NCI-H2227 treated with DMSO at 0.1 percent for 48 hours (cell line): ENCODE measurements at regions not wholly inside any gene's neighbourhood (a gene's known extent, or its start where the extent isn't known, plus 50 kb on each side); places are given as distances from the start of the nearest gene placed in this dataset.
"Not testable (repeated sequence)": the region's sequence is repeated elsewhere in the genome, so short reads cannot be mapped to it uniquely, and the experiment has no call there.

Experiments
- DNase-seq: peaks from one replicate; lab custom pipeline; 2025; lab: John Stamatoyannopoulos, UW

DNA sequence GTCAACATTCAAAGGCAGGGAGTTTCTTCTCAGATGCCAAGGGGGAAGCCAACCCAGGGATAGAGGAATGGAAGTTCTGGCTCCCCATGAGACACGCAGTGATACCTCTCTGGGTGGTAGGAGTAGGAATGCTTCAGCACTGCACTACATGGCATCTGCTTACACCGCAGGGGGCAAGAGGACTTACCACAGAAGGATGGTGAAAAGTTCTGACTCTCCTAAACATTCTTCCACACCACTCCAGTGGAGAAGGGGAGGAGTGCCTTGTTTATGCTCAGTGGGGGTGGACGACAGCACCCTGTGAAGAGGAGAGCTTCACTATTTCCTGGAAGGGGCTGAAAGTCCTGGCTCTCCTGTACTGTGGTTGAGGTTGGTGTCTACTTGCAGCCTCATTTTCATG lies 1011.3 kb upstream of the WWC1 start:
- no peak for DNase-seq

DNA sequence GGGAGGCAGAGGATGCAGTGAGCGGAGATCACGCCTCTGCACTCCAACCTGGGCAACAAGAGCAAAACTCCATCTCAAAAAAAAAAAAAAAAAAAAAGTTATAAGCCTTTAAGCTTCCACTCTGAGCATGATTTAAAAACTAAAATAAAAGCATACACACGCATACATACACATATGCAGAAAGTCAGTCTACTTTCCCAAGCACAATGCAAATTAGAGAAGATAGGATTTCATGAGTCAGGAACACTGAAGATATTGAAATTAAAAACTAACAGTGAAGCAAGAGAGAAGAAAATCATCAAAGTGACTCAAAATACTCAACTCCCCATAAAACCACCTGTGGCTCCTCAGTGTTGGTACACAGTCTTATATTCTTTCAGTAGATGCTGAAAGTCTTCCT lies 1009.5 kb upstream of the WWC1 start:
- DNase-seq = no peak

DNA sequence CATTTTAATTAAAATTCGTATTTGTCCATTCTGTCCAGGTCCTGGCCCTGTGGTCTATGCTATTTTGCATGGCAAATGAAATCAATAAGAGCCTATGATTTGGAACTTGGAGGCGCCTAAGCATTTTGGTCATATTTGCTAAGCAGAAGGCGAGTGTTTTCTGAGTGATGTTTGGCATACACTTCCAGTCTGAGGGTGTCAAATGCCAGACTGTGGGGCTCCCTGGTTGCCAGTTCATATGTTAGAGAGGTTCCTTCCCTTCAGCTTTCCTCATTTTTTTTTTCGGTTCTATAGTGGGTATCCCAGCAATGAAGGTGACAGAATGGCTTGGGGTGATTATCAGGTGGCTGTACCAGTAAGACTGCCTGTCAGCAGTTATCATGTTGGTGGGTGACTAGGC lies 1007.8 kb upstream of the WWC1 start:
- DNase-seq = no peak

DNA sequence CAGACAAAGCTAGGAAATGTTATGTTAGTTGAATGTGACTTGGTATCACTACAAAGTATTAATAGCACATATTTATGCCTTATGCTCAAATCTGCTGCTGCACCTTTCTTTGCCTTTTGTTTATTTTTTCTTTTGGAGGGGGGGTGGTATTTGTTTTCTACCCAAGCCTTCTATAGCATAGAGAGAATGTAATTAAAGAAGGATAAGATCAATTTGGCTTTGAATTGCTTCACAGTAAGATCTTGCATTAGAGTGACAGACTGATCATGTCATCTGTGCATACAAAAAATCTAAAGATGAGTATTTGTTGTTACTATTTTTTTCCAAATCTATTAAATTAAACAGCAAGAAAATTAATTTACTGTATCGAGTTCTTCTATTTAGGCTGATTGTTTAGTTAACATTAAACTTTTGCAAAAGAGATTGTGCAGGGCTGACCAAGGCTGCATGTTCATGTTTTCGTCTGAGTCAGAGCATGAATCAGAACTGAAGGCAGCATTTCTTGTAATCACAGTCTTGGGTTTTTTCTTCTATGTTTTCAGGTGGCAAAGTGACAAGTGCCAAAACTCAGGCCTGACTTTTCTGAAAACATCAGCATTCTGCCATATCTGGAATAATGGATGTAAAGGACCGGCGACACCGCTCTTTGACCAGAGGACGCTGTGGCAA lies 1007.1 kb upstream of the WWC1 start:
- DNase-seq = no peak

- no peak for DNase-seq
These were observed 1005.9 kb upstream of the WWC1 start for GRCh38 chr5:167285591-167285990.

GRCh38 chr5:167286891-167287290 lies 1004.6 kb upstream of the WWC1 start:
- DNase-seq = no peak

DNA sequence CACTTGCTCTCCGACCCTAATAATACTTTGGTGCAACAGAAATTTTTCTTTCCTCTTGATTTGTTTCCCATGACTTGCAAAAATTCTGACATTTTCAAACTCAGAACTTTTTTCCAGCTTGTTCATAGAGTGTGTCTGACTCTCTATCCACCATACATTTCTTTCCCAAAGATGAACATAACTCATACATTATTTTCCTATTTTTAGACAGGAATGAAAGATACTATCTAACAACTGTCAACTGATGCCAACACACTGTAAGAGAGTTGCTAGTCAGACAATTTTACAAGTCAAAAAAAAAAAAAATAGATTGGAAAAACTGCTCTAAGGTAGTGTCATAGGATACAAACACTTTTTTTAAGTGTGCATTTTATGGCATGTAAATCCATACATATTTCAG lies 1001.0 kb upstream of the WWC1 start:
- no peak for DNase-seq

GRCh38 chr5:167294882-167295680 lies 996.4 kb upstream of the WWC1 start:
- no peak for DNase-seq

- no peak for DNase-seq
These were observed 995.8 kb upstream of the WWC1 start for GRCh38 chr5:167295681-167296005.

- no peak for DNase-seq
These were observed 995.4 kb upstream of the WWC1 start for GRCh38 chr5:167296066-167296465.

DNA sequence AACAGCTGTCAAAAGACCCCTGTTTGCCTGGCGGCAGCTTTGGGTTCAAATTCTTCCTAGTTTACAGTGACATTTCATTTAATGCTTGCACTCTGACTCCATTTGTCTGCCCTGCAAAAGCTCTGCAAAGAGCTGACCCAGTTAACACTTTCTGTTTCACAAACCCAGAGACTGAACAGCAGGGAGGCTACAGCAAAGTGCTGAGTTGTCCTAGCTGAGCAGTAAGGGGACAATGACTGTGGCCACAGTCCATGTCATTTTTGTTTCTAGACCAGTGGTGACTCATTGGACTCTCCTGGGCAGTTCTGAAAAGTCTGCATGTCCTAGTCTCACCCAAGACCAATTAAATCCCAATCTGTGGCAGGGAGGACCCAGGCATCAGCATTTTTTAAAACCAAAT lies 994.8 kb upstream of the WWC1 start:
- DNase-seq = no peak

DNA sequence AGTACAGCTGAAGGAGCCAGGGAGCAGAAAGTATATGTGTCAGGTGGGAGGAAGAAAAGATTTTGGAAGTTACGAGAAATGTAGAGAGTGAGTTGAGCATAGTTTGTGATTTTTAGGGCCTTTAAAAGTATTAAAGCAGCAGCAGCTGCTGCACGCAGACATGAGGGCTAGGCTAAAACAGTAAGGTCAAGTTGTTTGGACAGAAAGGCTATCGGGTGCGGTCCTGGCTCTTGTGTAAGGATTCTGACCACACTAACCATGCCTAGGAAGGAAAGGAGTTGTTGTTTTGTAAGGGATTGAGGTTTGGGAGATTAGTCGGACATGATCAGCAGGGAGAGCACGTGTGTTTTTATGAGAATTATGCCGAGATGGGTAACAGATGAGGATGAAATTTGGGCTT lies 991.6 kb upstream of the WWC1 start:
- not testable (repeated sequence) for DNase-seq

GRCh38 chr5:167303582-167303981 lies 987.9 kb upstream of the WWC1 start:
- DNase-seq = no peak

DNA sequence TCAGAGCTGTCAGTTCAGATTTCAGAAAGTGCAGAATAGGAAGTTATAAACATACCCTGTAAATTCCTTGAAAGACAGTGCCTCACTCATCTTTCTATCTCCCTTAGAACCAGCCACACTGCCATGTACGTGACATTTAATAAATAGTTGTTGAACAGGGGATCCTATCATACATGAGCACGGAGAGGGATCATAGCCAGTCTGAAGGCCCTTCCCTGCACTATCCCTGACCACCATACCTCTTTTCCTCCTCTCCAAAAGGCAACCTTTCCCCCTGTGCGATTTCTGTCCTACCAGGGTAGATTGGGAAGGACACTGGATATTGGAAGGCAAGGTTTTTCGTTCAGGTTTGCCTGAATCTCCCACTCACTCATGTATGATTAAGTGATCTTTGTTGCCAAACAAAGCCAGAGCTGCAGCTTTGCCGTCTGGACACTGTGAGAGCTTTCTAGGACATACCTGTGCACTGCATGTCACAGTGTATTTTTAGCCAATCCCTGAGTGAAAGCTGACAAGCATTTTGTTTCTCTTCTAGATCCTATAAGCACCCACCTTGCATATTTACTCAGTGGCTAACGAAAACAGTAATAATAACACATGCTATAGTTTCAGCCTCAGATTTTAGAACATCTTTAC lies 986.5 kb upstream of the WWC1 start:
- DNase-seq = no peak

DNA sequence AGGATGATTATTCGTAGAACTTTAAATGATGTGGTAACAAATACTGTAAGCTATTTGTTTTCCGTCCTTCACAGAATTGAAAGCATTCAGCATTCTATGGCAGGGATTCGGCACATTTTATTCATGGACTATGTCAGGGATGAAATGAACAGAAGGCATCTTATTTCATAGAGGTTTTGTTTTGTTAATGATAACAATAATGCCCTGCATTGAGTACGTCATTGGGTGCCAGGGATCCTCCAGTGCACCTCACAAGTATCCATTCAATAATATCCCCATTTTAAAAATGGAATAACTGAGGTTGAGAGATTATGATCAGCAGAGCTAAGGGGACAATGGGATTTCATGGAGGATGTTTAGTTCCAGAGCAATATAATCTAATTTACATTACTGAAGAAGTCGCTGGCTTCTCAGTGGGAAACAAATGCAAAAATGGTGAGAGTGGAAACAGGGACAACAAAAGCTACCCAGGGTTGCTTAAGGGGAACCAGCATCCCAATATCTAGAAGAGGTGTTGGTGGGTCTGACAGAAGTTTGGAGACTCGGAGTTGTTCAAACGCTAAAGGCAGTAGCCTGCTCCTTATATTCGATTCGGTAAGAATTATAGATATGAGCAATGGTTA lies 985.7 kb upstream of the WWC1 start:
- no peak for DNase-seq

DNA sequence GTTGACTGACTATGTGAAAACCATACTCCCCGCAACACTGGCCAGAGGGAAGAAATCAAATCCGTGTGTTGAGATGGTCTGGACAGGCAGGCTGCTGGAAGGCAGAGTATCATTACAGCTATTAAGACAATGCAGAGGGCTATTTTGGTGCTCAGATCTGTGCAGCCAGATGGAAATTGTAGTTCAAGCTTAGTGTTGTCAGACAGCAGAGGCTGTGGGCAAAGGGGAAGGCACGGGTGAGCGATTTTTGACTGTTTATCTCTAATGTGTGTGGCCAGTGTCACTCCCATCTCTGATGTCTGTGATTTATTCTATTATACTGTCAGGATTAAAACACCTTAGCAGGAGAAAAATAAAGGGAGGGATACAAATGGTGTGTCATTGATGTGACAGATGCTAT lies 984.4 kb upstream of the WWC1 start:
- DNase-seq = no peak

DNA sequence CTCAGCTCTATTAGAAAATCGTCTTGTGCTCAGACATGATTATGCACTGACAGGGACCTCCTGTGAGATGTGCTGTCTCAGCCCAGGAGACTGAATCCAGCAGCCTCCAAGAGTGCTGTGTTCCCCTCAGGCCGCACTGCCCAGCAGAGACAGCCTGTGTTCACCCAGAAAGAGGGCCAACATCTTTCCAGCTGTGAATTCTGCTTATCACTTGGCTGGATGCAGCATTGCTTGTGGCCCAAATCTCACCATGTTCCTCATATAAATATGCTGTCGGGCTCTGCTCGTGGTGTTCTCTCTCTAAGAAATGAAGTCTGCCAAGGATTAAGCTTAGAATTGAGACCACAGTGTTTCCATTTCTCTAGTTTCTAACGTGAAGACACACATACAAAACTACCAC lies 983.0 kb upstream of the WWC1 start:
- no peak for DNase-seq

GRCh38 chr5:167309941-167310517 lies 981.4 kb upstream of the WWC1 start:
- DNase-seq = no peak

DNA sequence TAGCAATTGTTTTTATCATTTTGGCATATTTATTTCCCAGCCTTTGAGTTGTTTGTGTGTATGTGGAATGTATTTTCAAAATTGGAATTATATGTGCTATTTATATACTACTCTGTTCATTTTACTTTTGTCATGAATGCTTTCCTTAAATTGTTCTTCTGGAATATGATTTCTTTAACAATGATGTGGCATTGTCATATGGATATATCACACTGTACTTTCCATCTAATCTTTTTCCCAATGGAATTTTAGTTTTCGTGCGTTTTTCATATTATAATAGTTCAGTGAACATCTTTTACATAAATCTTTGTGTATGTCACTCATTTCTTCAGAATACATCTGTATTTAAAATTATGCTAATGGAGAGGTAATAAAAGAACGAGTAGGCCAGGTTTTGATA lies 980.1 kb upstream of the WWC1 start:
- DNase-seq = no peak

GRCh38 chr5:167312225-167312624 lies 979.2 kb upstream of the WWC1 start:
- DNase-seq = no peak

- DNase-seq = no peak
These were observed 975.7 kb upstream of the WWC1 start for GRCh38 chr5:167315762-167316161.

- no peak for DNase-seq
These were observed 973.6 kb upstream of the WWC1 start for GRCh38 chr5:167317884-167318283.

GRCh38 chr5:167319243-167319642 lies 972.2 kb upstream of the WWC1 start:
- no peak for DNase-seq
